Type B pancreatic cell (in vitro differentiated cells): ENCODE measurements at regions not wholly inside any gene's neighbourhood (a gene's known extent, or its start where the extent isn't known, plus 50 kb on each side); places are given as distances from the start of the nearest gene placed in this dataset.

Experiments used
- DNase-seq: peaks from one replicate; pipeline ENCODE4 v3.0.0; 2021; ENCODE audit warnings: mixed read lengths; ENCODE audit not compliant: unreplicated experiment; ENCODE audit errors: extremely low spot score
- H3K27ac Mint-ChIP-seq: 2 replicates; pipeline ENCODE4 v1.8.0; 2021; ENCODE audit warnings: mild to moderate bottlenecking, mixed read lengths
- H3K27me3 Mint-ChIP-seq: 2 replicates; pipeline ENCODE4 v1.8.0; 2021; ENCODE audit warnings: mixed read lengths
- H3K36me3 Mint-ChIP-seq: 2 replicates; pipeline ENCODE4 v1.8.0; 2021; ENCODE audit warnings: mixed read lengths
- H3K4me1 Mint-ChIP-seq: one replicate; pipeline ENCODE4 v1.8.0; 2021; ENCODE audit warnings: mixed read lengths; ENCODE audit not compliant: unreplicated experiment
- H3K4me3 Mint-ChIP-seq: 2 replicates; pipeline ENCODE4 v1.8.0; 2021; ENCODE audit warnings: mild to moderate bottlenecking, mixed read lengths
- H3K9me3 Mint-ChIP-seq: 2 replicates; pipeline ENCODE4 v1.8.0; 2021; ENCODE audit warnings: mixed read lengths
- CTCF ChIP-seq: fragments of 200-600 bp; sonication (generic); conservative IDR thresholded peaks from 2 replicates; pipeline ENCODE4 v1.5.0; 2021; ENCODE audit warnings: antibody characterized with exemption, mild to moderate bottlenecking

DNA sequence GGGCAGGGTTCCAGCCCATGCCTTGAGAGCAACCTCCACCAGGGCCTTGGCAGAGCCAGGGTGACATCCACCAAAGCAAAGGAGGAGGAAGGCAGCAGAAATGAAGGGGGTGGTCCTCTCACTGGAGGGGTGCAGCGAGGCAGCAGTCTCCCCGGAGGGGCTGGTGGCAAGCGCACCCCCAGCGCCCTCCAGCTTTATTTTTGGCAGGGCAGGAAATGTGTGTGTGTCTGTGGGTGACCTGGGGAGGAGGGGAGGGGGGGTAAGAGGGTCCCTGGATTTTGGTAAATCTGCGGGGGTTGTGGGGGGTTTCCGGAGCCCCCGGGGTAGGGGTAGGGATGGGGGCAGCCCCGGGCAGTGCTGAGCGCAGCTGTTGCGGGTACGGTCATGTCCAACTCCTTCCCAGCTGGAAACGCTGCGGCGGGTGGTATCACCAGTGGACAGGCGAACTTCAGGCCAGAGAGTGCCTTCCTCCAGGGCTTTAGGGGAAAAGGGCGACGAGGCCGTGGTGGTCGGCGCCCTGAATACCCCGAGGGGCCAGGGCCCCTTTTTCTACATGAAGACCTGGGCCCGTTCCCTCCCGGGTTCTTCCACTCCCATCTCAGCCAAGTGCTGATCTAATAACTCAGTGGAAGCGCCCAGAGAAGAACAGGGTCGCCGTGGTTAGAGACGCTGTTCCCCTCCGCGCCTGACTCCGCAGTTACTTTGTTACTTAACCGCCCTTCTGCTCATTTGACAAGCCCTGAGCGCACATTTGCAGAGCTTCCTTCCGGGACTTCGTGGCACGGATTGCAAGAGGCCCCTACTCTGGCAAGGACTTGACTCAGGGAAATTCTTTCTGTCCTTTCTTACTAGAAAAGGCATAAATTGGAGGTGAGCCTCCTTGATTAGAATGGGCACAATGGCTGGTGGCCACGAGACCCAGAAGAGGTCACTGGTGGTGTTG is 55.2 kb downstream of the FOS start:
- peak overlapping the region; percentile 65 for H3K27ac Mint-ChIP-seq
- H3K4me3 Mint-ChIP-seq: no peak overlapping the region
- DNase-seq: no peak
- TF ChIP-seq CTCF: no peak
- H3K4me1 Mint-ChIP-seq: peaks cover 13% of the 10 kb centered on the region
- H3K36me3 Mint-ChIP-seq: no peaks in the 10 kb centered on the region
- H3K27me3 Mint-ChIP-seq: no peaks in the 10 kb centered on the region
- H3K9me3 Mint-ChIP-seq: no peaks in the 10 kb centered on the region

- no peak for DNase-seq
- TF ChIP-seq CTCF: no peak
- H3K36me3 Mint-ChIP-seq: no peaks in the 10 kb centered on the region
- H3K4me1 Mint-ChIP-seq: peaks cover 13% of the 10 kb centered on the region
- H3K9me3 Mint-ChIP-seq: no peaks in the 10 kb centered on the region
- H3K4me3 Mint-ChIP-seq: no peak overlapping the region
- no peaks in the 10 kb centered on the region for H3K27me3 Mint-ChIP-seq
- peak overlapping the region; percentile 65 for H3K27ac Mint-ChIP-seq
Observed at GRCh38 chr14:75334549-75335051, 56.0 kb downstream of the FOS start.

DNA sequence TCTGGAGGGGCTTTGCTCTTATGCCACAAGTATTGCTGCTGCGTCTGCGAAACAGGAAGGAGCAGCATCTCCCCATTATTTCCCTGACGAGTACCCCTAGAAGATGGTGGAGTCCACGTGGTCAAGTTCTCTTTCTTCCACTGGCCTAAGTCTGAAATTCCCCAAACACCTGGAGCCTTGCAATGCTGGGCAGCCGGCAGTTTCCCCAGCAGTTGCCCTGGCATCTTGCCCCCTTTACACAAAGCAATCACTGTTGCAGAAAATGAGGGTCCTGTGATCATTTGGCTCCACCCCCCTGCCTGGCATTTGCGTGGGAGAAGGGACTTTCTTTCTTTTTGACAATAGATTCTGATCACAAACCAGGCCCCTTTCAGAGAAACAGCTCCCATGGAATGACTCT is 56.9 kb downstream of the FOS start:
- H3K36me3 Mint-ChIP-seq: no peaks in the 10 kb centered on the region
- H3K4me3 Mint-ChIP-seq: peak overlapping the region; percentile 48
- DNase-seq: no peak
- H3K4me1 Mint-ChIP-seq: peaks cover 13% of the 10 kb centered on the region
- H3K27ac Mint-ChIP-seq: peak overlapping the region; percentile 81
- no peaks in the 10 kb centered on the region for H3K9me3 Mint-ChIP-seq
- no peak for TF ChIP-seq CTCF
- H3K27me3 Mint-ChIP-seq: no peaks in the 10 kb centered on the region

DNA sequence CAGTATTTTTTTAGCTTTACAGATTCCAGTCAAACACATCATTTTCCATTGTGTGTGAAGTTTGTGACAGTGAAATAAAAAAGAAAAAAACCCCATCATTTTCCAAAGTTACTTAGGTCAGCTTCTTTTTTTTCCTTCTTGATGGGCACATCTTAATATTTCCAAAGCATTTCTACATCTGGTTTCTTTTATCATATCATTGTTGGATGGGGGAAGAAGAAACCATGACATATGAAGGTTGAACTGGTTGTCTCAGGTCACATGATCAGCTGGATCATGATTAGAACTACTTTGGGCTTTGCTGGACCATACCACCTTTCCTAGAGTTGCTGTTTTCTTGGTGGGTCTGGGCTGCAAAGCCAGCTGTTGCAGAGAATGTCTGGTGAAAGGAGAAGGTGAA is 59.8 kb downstream of the FOS start:
- Mint-ChIP-seq H3K4me1 (peaks cover 13% of the 10 kb centered on the region), H3K27ac (no peak overlapping the region), H3K27me3 (peaks cover 7% of the 10 kb centered on the region), H3K9me3 (no peaks in the 10 kb centered on the region), H3K36me3 (no peaks in the 10 kb centered on the region), H3K4me3 (no peak overlapping the region)
- no peak for DNase-seq
- no peak for TF ChIP-seq CTCF

GRCh38 chr14:75339059-75339458 is 60.4 kb downstream of the FOS start:
- Mint-ChIP-seq H3K4me3 (no peak overlapping the region), H3K9me3 (no peaks in the 10 kb centered on the region), H3K4me1 (peaks cover 13% of the 10 kb centered on the region), H3K36me3 (no peaks in the 10 kb centered on the region), H3K27me3 (peaks cover 9% of the 10 kb centered on the region), H3K27ac (no peak overlapping the region)
- DNase-seq: no peak
- TF ChIP-seq CTCF: no peak
